SK-N-MC (cell line): ENCODE measurements at regions not wholly inside any gene's neighbourhood (a gene's known extent, or its start where the extent isn't known, plus 50 kb on each side); places are given as distances from the start of the nearest gene placed in this dataset.

Experiments used
- EZH2 ChIP-seq: fragments of 200-600 bp; sonication (generic); IDR thresholded peaks from one replicate; pipeline ENCODE4 v1.6.1; 2017; ENCODE audit warnings: antibody characterized with exemption
- FOXP2 ChIP-seq: optimal IDR thresholded peaks from 2 replicates; pipeline ENCODE3; 2011; ENCODE audit warnings: mild to moderate bottlenecking, moderate library complexity; ENCODE audit not compliant: insufficient read depth; ENCODE audit errors: extremely low read length, control extremely low read depth
- POLR2AphosphoS5 ChIP-seq: IDR thresholded peaks from 2 replicates; pipeline ENCODE4 v1.6.1; 2012; ENCODE audit warnings: mild to moderate bottlenecking, low read depth, low read length, borderline replicate concordance

DNA sequence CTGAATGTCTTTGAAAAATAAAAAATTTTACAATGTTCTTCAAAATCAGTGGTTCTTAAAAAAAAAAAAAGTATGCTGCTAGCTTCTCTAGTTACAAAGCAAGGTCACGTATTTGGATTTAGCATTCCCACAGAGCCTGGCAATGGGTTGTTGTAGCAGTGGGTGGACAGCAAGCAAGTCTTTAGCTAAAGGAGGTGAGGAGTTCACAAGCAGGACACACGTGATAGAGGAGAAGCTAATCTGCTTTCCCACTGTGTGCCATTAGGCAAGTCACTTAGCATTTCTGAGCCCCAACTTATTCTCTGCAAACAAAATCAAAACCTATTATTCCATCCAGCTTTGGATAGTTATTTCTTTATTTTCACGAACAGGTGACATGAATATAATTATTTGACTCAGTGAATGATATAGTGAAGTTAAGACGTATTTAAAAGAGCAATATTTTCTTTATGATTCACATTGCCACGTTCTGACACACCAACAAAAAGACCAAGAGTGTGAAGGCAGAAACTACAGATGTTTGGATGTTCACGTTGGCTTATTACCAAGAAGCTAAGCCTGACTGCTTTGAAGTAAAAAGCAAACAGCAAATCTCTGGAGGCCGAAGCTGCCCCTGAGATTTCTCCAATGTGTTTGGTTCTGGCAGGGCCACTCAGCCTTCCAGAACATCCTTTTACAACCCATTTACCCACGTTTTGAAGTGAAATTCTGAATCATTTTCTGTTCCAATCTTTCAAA, 612.1 kb upstream of the CDH6 start:
- no peak for TF ChIP-seq POLR2AphosphoS5
- no peak for TF ChIP-seq EZH2
- no peak for TF ChIP-seq FOXP2
